Transverse colon (tissue), 4 donors: ENCODE measurements at regions not wholly inside any gene's neighbourhood (a gene's known extent, or its start where the extent isn't known, plus 50 kb on each side); places are given as distances from the start of the nearest gene placed in this dataset.
"Not testable (repeated sequence)": the region's sequence is repeated elsewhere in the genome, so short reads cannot be mapped to it uniquely, and the experiment has no call there.

ENCODE experiments used
- DNase-seq: peaks from one replicate; pipeline ENCODE4 v3.0.0-alpha.2; 2019
- H3K27ac ChIP-seq, 4 donors: fragments of 200-600 bp; sonication (generic); 2 replicates each; pipeline ENCODE4 v1.5.1; 2016 to 2018; ENCODE audit warnings: inconsistent platforms in 4 of 4
- H3K27me3 ChIP-seq: fragments of 200-600 bp; sonication (generic); 2 replicates; pipeline ENCODE4 v1.5.1; 2017; ENCODE audit warnings: inconsistent platforms
- H3K36me3 ChIP-seq, 4 donors: fragments of 200-600 bp; sonication (generic); 2 replicates each; pipeline ENCODE4 v1.5.1; 2017 to 2019; ENCODE audit warnings: inconsistent platforms in 4 of 4
- H3K4me1 ChIP-seq, 4 donors: fragments of 200-600 bp; sonication (generic); 2 replicates each; pipeline ENCODE4 v1.5.1; 2017 to 2020; ENCODE audit warnings: inconsistent platforms in 4 of 4
- H3K4me3 ChIP-seq, 4 donors: fragments of 200-600 bp; sonication (generic); 1 replicate in 1 of 4; 2 replicates in 3 of 4; pipeline versions ENCODE4 v1.5.1 to v1.6.1; 2017 to 2019; ENCODE audit warnings: inconsistent platforms in 4 of 4
- H3K9me3 ChIP-seq, 2 donors: fragments of 200-600 bp; sonication (generic); 2 replicates each; pipeline ENCODE4 v1.5.1; 2017 to 2019; ENCODE audit warnings: inconsistent platforms in 2 of 2
- CTCF ChIP-seq, 5 experiments: fragments of 200-600 bp in 3 of 5; fragments of 450-650 bp in 2 of 5; sonication (generic) in 3 of 5; IDR thresholded peaks; 1 replicate in 2 of 5; 2 replicates in 3 of 5; pipeline ENCODE4 v1.5.1; 2016 to 2017; ENCODE audit warnings: antibody characterized with exemption in 5 of 5, inconsistent platforms in 3 of 5, mild to moderate bottlenecking in 2 of 5, moderate library complexity in 1 of 5
- EP300 ChIP-seq: sonication (generic); formaldehyde crosslinking; IDR thresholded peaks from one replicate; pipeline ENCODE4 v1.6.1; 2017; ENCODE audit warnings: antibody characterized with exemption, low read depth
- POLR2A ChIP-seq: fragments of 450-650 bp; IDR thresholded peaks from one replicate; pipeline ENCODE4 v1.6.1; 2016; ENCODE audit warnings: antibody characterized with exemption, mild to moderate bottlenecking, moderate library complexity
- POLR2AphosphoS5 ChIP-seq, 3 donors: sonication (generic); formaldehyde crosslinking; IDR thresholded peaks; one replicate each; pipeline ENCODE4 v1.6.1; 2016; ENCODE audit warnings: antibody characterized with exemption in 3 of 3
- WGBS, 2 donors: methylation state at CpG; one replicate each; pipeline ENCODE4 v1.1.5; 2018; ENCODE audit warnings: low coverage in 1 of 2; 5-methylcytosine and 5-hydroxymethylcytosine counted together
- in situ Hi-C, 4 donors: fragments of 200-750 bp; cut with MboI; loops; one replicate each; pipeline versions ENCODE4 v1.15.0 to v1.15.1; 2017; ENCODE audit warnings: low sequenced_read_pairs in 3 of 4, low pct_ligation_motif_present in 1 of 4, low pct_unique_long_range_greater_than_20kb in 1 of 4
- intact Hi-C: fragments of 100-400 bp; cut with DNase I; formaldehyde crosslinking; loops from one replicate; pipeline ENCODE4 v1.15.1; 2023; ENCODE audit warnings: low total_unique reads

- no peaks in the 10 kb centered on the region for H3K9me3 ChIP-seq
- no peak overlapping the region for H3K4me3 ChIP-seq
- TF ChIP-seq CTCF (IDR thresholded peaks at IDR 0.05) (no peak), POLR2A (no peak), EP300 (no peak), POLR2AphosphoS5 (IDR thresholded peaks at IDR 0.05) (no peak)
- intact Hi-C loops = no loop called here
- no peaks in the 10 kb centered on the region for H3K27me3 ChIP-seq
- H3K27ac ChIP-seq = no peak overlapping the region
- in situ Hi-C loops = no loop called here
- no peak for DNase-seq
- no peaks in the 10 kb centered on the region for H3K36me3 ChIP-seq
- H3K4me1 ChIP-seq = no peaks in the 10 kb centered on the region
- WGBS, 2 donors = 49 to 51% methylated on average over 3 of the region's 3 CpGs
Measured at GRCh38 chr5:119966028-119966427, 336.7 kb downstream of the FAM170A start.

- 71 to 75% methylated on average over 2 of the region's 2 CpGs for WGBS, 2 donors
- no peak for TF ChIP-seq EP300
- no peak for TF ChIP-seq CTCF (IDR thresholded peaks at IDR 0.05)
- TF ChIP-seq POLR2AphosphoS5 (IDR thresholded peaks at IDR 0.05) = no peak
- no peak for TF ChIP-seq POLR2A
- Histone ChIP-seq H3K4me3 (no peak overlapping the region), H3K9me3 (no peaks in the 10 kb centered on the region), H3K27me3 (no peaks in the 10 kb centered on the region), H3K27ac (no peak overlapping the region), H3K36me3 (no peaks in the 10 kb centered on the region), H3K4me1 (no peaks in the 10 kb centered on the region)
- intact Hi-C loops = no loop called here
- in situ Hi-C loops = no loop called here
- DNase-seq = no peak
Measured at GRCh38 chr5:119968690-119969089, 339.3 kb downstream of the FAM170A start.

- DNase-seq, H3K27ac ChIP-seq, H3K36me3 ChIP-seq, H3K27me3 ChIP-seq, in situ Hi-C loops, H3K4me3 ChIP-seq, H3K4me1 ChIP-seq, intact Hi-C loops, H3K9me3 ChIP-seq: not testable (repeated sequence)
- 84 to 90% methylated on average over 7 of the region's 7 CpGs for WGBS, 2 donors
Measured at GRCh38 chr5:119987077-119987476, 357.7 kb downstream of the FAM170A start.

GRCh38 chr5:119991625-119992024 lies 362.3 kb downstream of the FAM170A start:
- no peaks in the 10 kb centered on the region for H3K4me1 ChIP-seq
- H3K27ac ChIP-seq = no peak overlapping the region
- no peaks in the 10 kb centered on the region for H3K36me3 ChIP-seq
- no peak overlapping the region for H3K4me3 ChIP-seq
- WGBS, 2 donors = 77% methylated on average over 3 of the region's 3 CpGs; no CpG with 5 or more reads in 1 of the 2 donors
- intact Hi-C loops = no loop called here
- TF ChIP-seq POLR2AphosphoS5 (IDR thresholded peaks at IDR 0.05) (no peak), POLR2A (no peak)
- DNase-seq = no peak
- H3K9me3 ChIP-seq = no peaks in the 10 kb centered on the region
- in situ Hi-C loops = no loop called here
- H3K27me3 ChIP-seq = no peaks in the 10 kb centered on the region

GRCh38 chr5:119996128-119996527 lies 366.8 kb downstream of the FAM170A start:
- Histone ChIP-seq H3K4me3 (no peak overlapping the region), H3K4me1 (no peaks in the 10 kb centered on the region), H3K27ac (no peak overlapping the region), H3K36me3 (no peaks in the 10 kb centered on the region), H3K9me3 (no peaks in the 10 kb centered on the region), H3K27me3 (no peaks in the 10 kb centered on the region)
- WGBS, 2 donors = 84 to 90% methylated on average over 1 to 2 of the region's 2 CpGs
- intact Hi-C loops = no loop called here
- in situ Hi-C loops = no loop called here
- DNase-seq = no peak
- TF ChIP-seq CTCF (IDR thresholded peaks at IDR 0.05) = no peak
- no peak for TF ChIP-seq POLR2A
- no peak for TF ChIP-seq EP300
- TF ChIP-seq POLR2AphosphoS5 (IDR thresholded peaks at IDR 0.05) = no peak
